Heart right ventricle (tissue), 16 donors: ENCODE measurements at regions not wholly inside any gene's neighbourhood (a gene's known extent, or its start where the extent isn't known, plus 50 kb on each side); places are given as distances from the start of the nearest gene placed in this dataset.

Source experiments
- ATAC-seq, 8 donors: fragments of 200-7000 bp; cut with Tn5 transposase; one replicate each; pipeline ENCODE4 v1.9.1; 2020; ENCODE audit warnings: mild to moderate bottlenecking in 8 of 8, moderate library complexity in 8 of 8, moderate number of reproducible peaks in 1 of 8
- DNase-seq, 2 donors: peaks; one replicate each; pipeline ENCODE4 v3.0.0-alpha.2; 2020
- H3K27ac ChIP-seq, 10 donors: fragments of 200-600 bp; sonication (generic) in 2 of 10; one replicate each; pipeline versions ENCODE4 v1.5.0 to v1.8.0; 2020 to 2022; ENCODE audit warnings: mild to moderate bottlenecking in 3 of 10
- H3K27me3 ChIP-seq, 7 donors: fragments of 200-600 bp; one replicate each; pipeline ENCODE4 v1.8.0; 2021 to 2022; ENCODE audit warnings: mild to moderate bottlenecking in 2 of 7
- H3K36me3 ChIP-seq, 9 donors: fragments of 200-600 bp; sonication (generic) in 1 of 9; one replicate each; pipeline versions ENCODE4 v1.5.0 to v1.8.0; 2020 to 2022; ENCODE audit warnings: mild to moderate bottlenecking in 2 of 9
- H3K4me1 ChIP-seq, 9 donors: fragments of 200-600 bp; sonication (generic) in 1 of 9; one replicate each; pipeline versions ENCODE4 v1.5.0 to v1.8.0; 2020 to 2022; ENCODE audit warnings: mild to moderate bottlenecking in 4 of 9
- H3K4me3 ChIP-seq, 10 donors: fragments of 200-600 bp; sonication (generic) in 2 of 10; one replicate each; pipeline versions ENCODE4 v1.5.0 to v1.8.0; 2020 to 2022; ENCODE audit warnings: mild to moderate bottlenecking in 7 of 10, moderate library complexity in 2 of 10
- H3K9me3 ChIP-seq, 11 donors: fragments of 200-600 bp in 10 of 11; sonication (generic) in 2 of 11; one replicate each; pipeline versions ENCODE4 v1.5.0 to v1.8.0; 2013 to 2022; ENCODE audit warnings: mild to moderate bottlenecking in 2 of 11, control low read depth in 1 of 11, moderate library complexity in 1 of 11
- CTCF ChIP-seq, 9 donors: fragments of 200-600 bp; sonication (generic) in 2 of 9; IDR thresholded peaks; one replicate each; pipeline versions ENCODE4 v1.5.0 to v1.8.0; 2021 to 2022; ENCODE audit warnings: antibody characterized with exemption in 9 of 9, mild to moderate bottlenecking in 5 of 9, moderate library complexity in 1 of 9
- WGBS, 2 donors: extraction: QIAGEN DNeasy Blood & Tissue Kit; methylation state at CpG; one replicate each; pipeline ENCODE4 v1.1.7; 2013; ENCODE audit warnings: inconsistent platforms in 1 of 2; 5-methylcytosine and 5-hydroxymethylcytosine counted together
- intact Hi-C, 10 donors: fragments of 100-400 bp; cut with DNase I; formaldehyde crosslinking; loops; one replicate each; pipeline versions ENCODE4 v1.11.1 to v1.14.2; 2022
- donor health status: Arrhythmogenic right ventricular cardiomyopathy.
- donor health status: ischemic (EF 13 %, LVEDD 7.1; RV severe dilation, severe dysfunction).
- donor health status: healthy with polysubstance abuse.
- donor health status: DM: no; HTN: yes; CAD: no.
- donor health status: DM: no; HTN: no; CAD: no.
- donor health status: ischemic (EF 25% LVEDD 6.9; RV normal size, moderate dysfunction).
- donor health status: ischemic (EF 25% LVEDD 5.7; RV mildly dilated, moderate dysfunction).
- donor health status: healthy.
- donor health status: DM: yes; HTN: yes; CAD: no.
- donor health status: Ischemic cardiomyopathy.
- donor health status: ischemic (EF 35%, LVEDD 5.7; RV mildly dilated, moderate dysfunction).
- donor health status: nonischemic (EF 11% LVEDD 7.7; RV severe dilation, severe dysfunction).
- donor health status: DM: yes; HTN: yes; CAD: no.
- donor health status: PGD.
- donor health status: ischemic (EF 29% LVEDD 5.4; RV normal size, mild dysfunction).
- donor health status: nonischemic (EF 23%, LVEDD 6.1; RV moderate dilation, normal function).

DNA sequence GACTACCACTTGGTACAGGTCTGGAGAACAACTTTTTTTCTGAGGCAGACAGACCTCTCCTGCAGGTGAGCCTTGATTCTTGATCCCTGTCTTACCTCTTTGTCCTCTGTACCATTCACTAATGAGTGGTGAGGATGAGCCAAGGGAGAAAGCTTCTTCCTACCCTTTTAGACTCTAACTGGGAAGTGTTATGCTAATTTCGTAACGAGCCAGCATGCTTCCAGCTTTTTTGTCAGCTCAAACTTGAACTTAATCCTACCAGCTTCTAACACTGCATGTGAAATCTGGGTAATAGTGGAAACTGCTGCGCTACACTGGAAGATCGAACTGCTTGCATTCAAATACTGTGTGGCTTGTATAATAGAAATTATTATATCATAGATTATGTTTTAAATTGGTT is 87.0 kb downstream of the NEUROD6 start:
- H3K27ac ChIP-seq = no peak overlapping the region
- no peak for TF ChIP-seq CTCF (IDR thresholded peaks at IDR 0.05)
- no peaks in the 10 kb centered on the region for H3K36me3 ChIP-seq
- intact Hi-C loops = no loop called here
- peaks cover 0 to 28% (median 4%) of the 10 kb centered on the region in 7 donors for H3K27me3 ChIP-seq
- no peaks in the 10 kb centered on the region for H3K9me3 ChIP-seq
- 75% methylated on average over 4 of the region's 4 CpGs for WGBS, 2 donors
- DNase-seq (no peak), ATAC-seq (no peak)
- H3K4me3 ChIP-seq = no peak overlapping the region
- H3K4me1 ChIP-seq = no peaks in the 10 kb centered on the region

- Histone ChIP-seq H3K27me3 (peaks cover 0 to 37% (median 10%) of the 10 kb centered on the region in 7 donors), H3K9me3 (no peaks in the 10 kb centered on the region), H3K27ac (no peak overlapping the region), H3K4me3 (no peak overlapping the region), H3K36me3 (no peaks in the 10 kb centered on the region), H3K4me1 (no peaks in the 10 kb centered on the region)
- TF ChIP-seq CTCF (IDR thresholded peaks at IDR 0.05) = no peak
- no peak for ATAC-seq
- 62 to 63% methylated on average over 8 of the region's 8 CpGs for WGBS, 2 donors
- intact Hi-C loops = no loop called here
- DNase-seq = no peak
Measured at GRCh38 chr7:31251441-31251840, 89.1 kb downstream of the NEUROD6 start.

DNA sequence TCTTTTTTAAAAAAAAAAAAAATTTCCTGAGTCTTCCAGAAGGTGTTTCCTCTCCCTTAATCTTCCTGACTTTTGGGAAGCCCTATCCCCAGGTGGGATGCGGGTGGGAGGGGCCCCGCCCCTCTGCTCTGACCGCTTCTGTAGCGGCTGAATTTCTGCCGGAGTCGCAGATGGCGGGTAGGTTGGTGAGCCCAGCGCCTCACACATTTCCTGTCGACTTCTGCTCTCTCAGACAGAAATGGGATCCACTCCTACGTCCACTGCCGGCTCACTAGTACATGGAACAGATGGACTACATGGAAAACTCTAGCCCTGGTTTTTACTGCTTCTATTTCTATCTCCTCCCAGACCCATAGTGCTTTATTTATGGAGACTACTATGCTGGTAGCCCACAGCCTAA is 90.9 kb downstream of the NEUROD6 start:
- 27 to 32% methylated on average over 11 of the region's 11 CpGs for WGBS, 2 donors
- H3K27me3 ChIP-seq = peaks cover 0 to 35% (median 10%) of the 10 kb centered on the region in 7 donors

DNA sequence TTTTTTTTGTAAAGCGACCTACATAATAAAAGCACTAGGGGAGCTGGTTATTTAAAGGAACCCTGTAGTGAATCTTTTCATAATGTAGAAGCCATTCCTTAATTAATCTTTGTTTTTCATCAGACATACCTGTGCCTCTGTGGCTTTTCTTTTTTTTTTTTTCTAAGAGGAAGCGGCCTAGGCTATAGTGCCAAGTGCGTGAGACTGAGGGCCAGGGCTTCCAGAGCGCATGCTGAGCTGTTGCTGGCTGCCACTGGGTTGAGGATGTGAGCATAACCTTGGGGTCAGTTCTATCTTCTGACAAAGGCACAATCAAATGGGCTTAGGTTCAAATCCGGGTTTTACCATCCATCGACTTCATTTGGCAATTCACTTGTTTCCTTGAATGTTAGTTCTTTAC is 103.7 kb downstream of the NEUROD6 start:
- Histone ChIP-seq H3K36me3 (no peaks in the 10 kb centered on the region), H3K27ac (no peak overlapping the region), H3K4me3 (no peak overlapping the region), H3K9me3 (no peaks in the 10 kb centered on the region), H3K4me1 (no peaks in the 10 kb centered on the region), H3K27me3 (peaks cover 0 to 5% (median 0%) of the 10 kb centered on the region in 7 donors)
- TF ChIP-seq CTCF (IDR thresholded peaks at IDR 0.05) = no peak
- intact Hi-C loops = no loop called here
- no peak for ATAC-seq
- WGBS, 2 donors = 89% methylated on average over 6 of the region's 6 CpGs
- DNase-seq = no peak

More for the DNA sequence above, 90.9 kb downstream of the NEUROD6 start:
- no peak for TF ChIP-seq CTCF (IDR thresholded peaks at IDR 0.05)
- H3K4me1 ChIP-seq = no peaks in the 10 kb centered on the region
- H3K27ac ChIP-seq = no peak overlapping the region
- DNase-seq (no peak), ATAC-seq (no peak)
- H3K36me3 ChIP-seq = no peaks in the 10 kb centered on the region
- H3K9me3 ChIP-seq = no peaks in the 10 kb centered on the region
- H3K4me3 ChIP-seq = no peak overlapping the region
- intact Hi-C loops = no loop called here
